ENCODE measurements at regions not wholly inside any gene's neighbourhood (a gene's known extent, or its start where the extent isn't known, plus 50 kb on each side); places are given as distances from the start of the nearest gene placed in this dataset.

DNA sequence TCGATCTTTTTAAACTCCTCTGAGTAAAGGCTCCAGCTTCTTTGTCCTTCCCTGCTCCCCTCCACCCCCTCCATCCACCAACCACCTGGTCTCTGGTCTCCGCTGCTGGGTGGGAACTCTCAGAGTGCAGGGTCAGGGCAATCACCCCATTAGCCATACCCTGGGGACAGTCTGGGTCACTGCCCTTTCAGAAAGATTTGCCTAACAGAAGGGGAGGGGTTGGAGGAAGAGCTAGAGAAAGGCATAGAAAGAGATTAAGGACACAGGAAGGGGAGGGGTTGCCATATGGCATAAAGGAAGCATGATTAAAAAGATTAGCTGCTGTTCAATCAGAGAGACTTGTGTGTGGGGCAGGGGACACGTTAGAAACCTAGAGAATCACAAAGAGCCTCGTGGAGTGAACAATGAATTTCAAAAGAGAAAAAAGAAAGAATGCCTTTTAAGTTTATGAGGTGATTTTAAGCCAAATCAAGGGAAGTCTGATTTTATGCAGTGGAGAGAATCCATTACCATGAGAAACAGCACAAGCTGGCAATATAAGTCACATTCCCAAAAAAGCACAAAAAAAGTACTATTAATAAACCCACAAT, 115.5 kb upstream of the ACSL4 start:
- H3K4me3 ChIP-seq (ENCODE audit: control insufficient read depth, low read depth, low read length): no peak overlapping the region
- DNase-seq (ENCODE audit: low read depth): no peak
- TF ChIP-seq CTCF (conservative IDR thresholded peaks at IDR 0.05; ENCODE audit: control insufficient read depth, insufficient read depth, low read depth, low read length): no peak

DNA sequence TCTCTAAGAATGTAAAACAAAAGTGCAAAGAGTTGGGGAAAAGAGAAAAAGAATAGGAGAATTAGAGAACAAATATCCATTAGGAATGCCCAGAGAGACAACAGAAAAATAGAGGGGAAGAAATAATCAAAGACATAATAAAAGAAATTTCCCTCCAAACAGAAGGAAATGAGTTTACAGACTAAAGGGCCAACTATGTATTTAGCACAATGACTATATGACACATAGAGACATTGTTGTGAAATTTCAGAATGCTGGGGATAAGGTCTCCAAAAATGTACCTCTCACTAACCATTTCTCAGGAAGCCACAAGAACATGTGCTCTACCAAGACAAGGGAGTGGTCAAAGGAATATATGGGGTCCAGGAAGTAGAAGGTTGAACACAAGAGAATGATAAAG, 121.0 kb upstream of the ACSL4 start:
- no peak for DNase-seq (ENCODE audit: low read depth)
- no peak overlapping the region for H3K4me3 ChIP-seq (ENCODE audit: control insufficient read depth, low read depth, low read length)
- no peak for TF ChIP-seq CTCF (conservative IDR thresholded peaks at IDR 0.05; ENCODE audit: control insufficient read depth, insufficient read depth, low read depth, low read length)

- TF ChIP-seq CTCF (conservative IDR thresholded peaks at IDR 0.05; ENCODE audit: control insufficient read depth, insufficient read depth, low read depth, low read length): no peak
- no peak overlapping the region for H3K4me3 ChIP-seq (ENCODE audit: control insufficient read depth, low read depth, low read length)
- no peak for DNase-seq (ENCODE audit: low read depth)
Measured at GRCh38 chrX:109855501-109855900, 122.4 kb upstream of the ACSL4 start.

DNA sequence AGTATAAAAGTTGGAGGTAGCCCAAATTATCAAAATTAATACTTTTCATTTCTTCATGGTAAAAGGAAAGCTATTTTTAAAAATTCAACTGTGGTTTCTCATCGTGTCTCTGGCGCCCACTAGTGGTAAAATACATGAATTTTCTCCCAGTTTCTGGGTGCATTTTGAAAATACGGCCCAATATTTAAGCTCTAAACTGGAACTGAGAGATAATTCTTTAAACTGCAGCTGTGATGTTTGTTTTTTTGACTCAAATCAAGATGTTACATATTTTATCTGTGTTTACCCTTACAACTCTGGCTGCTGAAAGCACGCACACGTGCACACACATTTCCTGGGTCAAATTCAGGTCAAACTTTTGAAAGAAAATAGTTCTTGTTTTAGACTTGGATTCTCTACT, 123.9 kb upstream of the ACSL4 start:
- DNase-seq (ENCODE audit: low read depth): peak; percentile 34
- H3K4me3 ChIP-seq (ENCODE audit: control insufficient read depth, low read depth, low read length): no peak overlapping the region
- peak; percentile 87 for TF ChIP-seq CTCF (conservative IDR thresholded peaks at IDR 0.05; ENCODE audit: control insufficient read depth, insufficient read depth, low read depth, low read length)

- DNase-seq (ENCODE audit: low read depth): peak; percentile 63
- TF ChIP-seq CTCF (conservative IDR thresholded peaks at IDR 0.05; ENCODE audit: control insufficient read depth, insufficient read depth, low read depth, low read length): no peak
- no peak overlapping the region for H3K4me3 ChIP-seq (ENCODE audit: control insufficient read depth, low read depth, low read length)
Measured at GRCh38 chrX:109857584-109858228, 124.6 kb upstream of the ACSL4 start.

DNA sequence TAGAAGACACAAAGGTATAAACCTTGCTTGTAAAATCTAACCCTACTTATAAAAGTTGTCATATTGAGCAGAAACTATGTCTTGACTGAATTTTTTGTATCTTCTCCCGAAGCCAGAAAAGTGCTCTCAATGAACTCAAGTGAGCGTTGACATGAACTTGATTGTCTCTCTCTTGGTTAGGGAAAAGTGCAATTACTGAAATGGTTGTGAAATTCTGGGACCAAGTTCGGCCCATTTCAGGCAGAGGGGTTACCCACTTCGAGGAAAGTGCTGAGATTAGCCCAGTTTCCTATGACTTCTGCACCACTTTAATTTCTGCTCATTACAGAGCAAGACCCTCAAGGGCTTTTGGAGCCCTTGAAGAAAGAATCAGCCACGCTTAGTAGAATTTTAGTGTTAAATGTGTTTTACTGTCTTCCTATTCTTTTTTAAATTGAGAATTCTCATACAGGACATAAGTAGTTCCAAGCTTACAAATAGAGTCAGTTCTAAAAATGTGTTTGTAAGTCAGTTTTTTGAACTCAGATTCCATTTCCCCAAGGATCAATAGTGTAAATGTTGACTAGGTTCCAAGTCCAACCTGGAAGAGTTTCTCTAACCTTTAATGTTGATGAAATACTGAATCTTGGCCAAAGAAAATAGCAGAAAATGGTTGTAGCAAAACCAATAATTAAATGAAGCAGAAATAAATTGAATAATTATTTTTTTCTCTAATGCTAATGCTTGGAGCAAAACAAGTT, 125.7 kb upstream of the ACSL4 start:
- TF ChIP-seq CTCF (conservative IDR thresholded peaks at IDR 0.05; ENCODE audit: control insufficient read depth, insufficient read depth, low read depth, low read length): no peak
- H3K4me3 ChIP-seq (ENCODE audit: control insufficient read depth, low read depth, low read length): no peak overlapping the region
- DNase-seq (ENCODE audit: low read depth): no peak

Data from fibroblast of mammary gland (primary cell).